ENCODE measurements at regions not wholly inside any gene's neighbourhood (a gene's known extent, or its start where the extent isn't known, plus 50 kb on each side); places are given as distances from the start of the nearest gene placed in this dataset.
"Not testable (repeated sequence)": the region's sequence is repeated elsewhere in the genome, so short reads cannot be mapped to it uniquely, and the experiment has no call there.

- not testable (repeated sequence) for DNase-seq (ENCODE audit: low spot score)
Observed at GRCh38 chr18:14336017-14336416, 203.8 kb upstream of the ZNF519 start.

- not testable (repeated sequence) for DNase-seq (ENCODE audit: low spot score)
Observed at GRCh38 chr18:14321217-14321616, 189.0 kb upstream of the ZNF519 start.

- not testable (repeated sequence) for DNase-seq (ENCODE audit: low spot score)
Observed at GRCh38 chr18:14301255-14301654, 169.0 kb upstream of the ZNF519 start.

- DNase-seq (ENCODE audit: low spot score) = not testable (repeated sequence)
Observed at GRCh38 chr18:14295081-14295480, 162.8 kb upstream of the ZNF519 start.

GRCh38 chr18:14285053-14285452 is 152.8 kb upstream of the ZNF519 start:
- DNase-seq (ENCODE audit: low spot score) = no peak

GRCh38 chr18:14275391-14275790 is 143.2 kb upstream of the ZNF519 start:
- not testable (repeated sequence) for DNase-seq (ENCODE audit: low spot score)

- DNase-seq (ENCODE audit: low spot score) = not testable (repeated sequence)
Observed at GRCh38 chr18:14265637-14266410, 133.6 kb upstream of the ZNF519 start.

- not testable (repeated sequence) for DNase-seq (ENCODE audit: low spot score)
Observed at GRCh38 chr18:14262786-14263185, 130.6 kb upstream of the ZNF519 start.

- DNase-seq (ENCODE audit: low spot score) = not testable (repeated sequence)
Observed at GRCh38 chr18:14250084-14250677, 117.9 kb upstream of the ZNF519 start.

GRCh38 chr18:14239224-14239623 is 107.0 kb upstream of the ZNF519 start:
- not testable (repeated sequence) for DNase-seq (ENCODE audit: low spot score)

GRCh38 chr18:14236356-14237048 is 104.3 kb upstream of the ZNF519 start:
- not testable (repeated sequence) for DNase-seq (ENCODE audit: low spot score)

GRCh38 chr18:14225286-14225679 is 93.0 kb upstream of the ZNF519 start:
- DNase-seq (ENCODE audit: low spot score) = not testable (repeated sequence)

GRCh38 chr18:14224551-14225285 is 92.5 kb upstream of the ZNF519 start:
- DNase-seq (ENCODE audit: low spot score) = not testable (repeated sequence)

GRCh38 chr18:14223919-14224318 is 91.7 kb upstream of the ZNF519 start:
- not testable (repeated sequence) for DNase-seq (ENCODE audit: low spot score)

- not testable (repeated sequence) for DNase-seq (ENCODE audit: low spot score)
Observed at GRCh38 chr18:14223231-14223822, 91.1 kb upstream of the ZNF519 start.

GRCh38 chr18:14222354-14223221 is 90.4 kb upstream of the ZNF519 start:
- not testable (repeated sequence) for DNase-seq (ENCODE audit: low spot score)

- DNase-seq (ENCODE audit: low spot score) = no peak
Observed at GRCh38 chr18:14221689-14222088, 89.5 kb upstream of the ZNF519 start.

GRCh38 chr18:14215952-14216351 is 83.7 kb upstream of the ZNF519 start:
- DNase-seq (ENCODE audit: low spot score) = not testable (repeated sequence)

GRCh38 chr18:14203424-14203823 is 71.2 kb upstream of the ZNF519 start:
- DNase-seq (ENCODE audit: low spot score) = not testable (repeated sequence)

- DNase-seq (ENCODE audit: low spot score) = not testable (repeated sequence)
Observed at GRCh38 chr18:14190776-14191442, 58.7 kb upstream of the ZNF519 start.
